ENCODE measurements at regions not wholly inside any gene's neighbourhood (a gene's known extent, or its start where the extent isn't known, plus 50 kb on each side); places are given as distances from the start of the nearest gene placed in this dataset.
"Not testable (repeated sequence)": the region's sequence is repeated elsewhere in the genome, so short reads cannot be mapped to it uniquely, and the experiment has no call there.

- no peak for DNase-seq
- ATAC-seq = no peak
- intact Hi-C loops (cut with DNase I) = no loop called here
Measured at GRCh38 chr13:80677227-80677626, 336.3 kb upstream of the SPRY2 start.

DNA sequence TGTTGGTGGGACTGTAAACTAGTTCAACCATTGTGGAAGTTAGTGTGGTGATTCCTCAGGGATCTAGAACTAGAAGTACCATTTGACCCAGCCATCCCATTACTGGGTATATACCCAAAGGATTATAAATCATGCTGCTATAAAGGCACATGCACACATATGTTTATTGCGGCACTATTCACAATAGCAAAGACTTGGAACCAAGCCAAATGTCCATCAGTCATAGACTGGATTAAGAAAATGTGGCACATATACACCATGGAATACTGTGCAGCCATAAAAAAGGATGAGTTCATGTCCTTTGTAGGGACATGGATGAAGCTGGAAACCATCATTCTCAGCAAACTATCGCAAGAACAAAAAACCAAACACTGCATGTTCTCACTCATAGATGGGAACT, 334.5 kb upstream of the SPRY2 start:
- ATAC-seq; DNase-seq; intact Hi-C loops (cut with DNase I): not testable (repeated sequence)

DNA sequence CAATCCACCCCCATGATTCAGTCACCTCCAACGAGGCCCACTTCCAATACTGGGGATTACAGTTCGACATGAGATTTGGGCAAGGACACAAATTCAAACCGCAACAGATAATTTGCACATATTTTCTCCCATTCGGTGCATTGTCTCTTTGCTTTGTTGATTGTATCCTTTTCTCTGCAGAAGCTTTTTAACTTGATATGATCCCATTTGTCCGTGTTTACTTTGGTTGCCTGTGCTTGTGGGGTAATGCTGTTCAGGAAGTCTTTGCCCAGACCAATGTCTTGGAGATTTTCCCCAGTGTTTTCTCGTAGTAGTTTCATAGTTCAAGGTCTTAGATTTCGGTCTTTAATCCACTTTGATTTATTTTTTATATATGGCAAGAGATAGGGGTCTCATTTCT, 330.8 kb upstream of the SPRY2 start:
- intact Hi-C loops (cut with DNase I) = no loop called here
- ATAC-seq = no peak

GRCh38 chr13:80669112-80669511, 328.2 kb upstream of the SPRY2 start:
- intact Hi-C loops (cut with DNase I) = no loop called here
- peak in 1 of 2 donors; percentile 82 for ATAC-seq
- DNase-seq = no peak

More for the DNA sequence above, 330.8 kb upstream of the SPRY2 start:
- DNase-seq = no peak

DNA sequence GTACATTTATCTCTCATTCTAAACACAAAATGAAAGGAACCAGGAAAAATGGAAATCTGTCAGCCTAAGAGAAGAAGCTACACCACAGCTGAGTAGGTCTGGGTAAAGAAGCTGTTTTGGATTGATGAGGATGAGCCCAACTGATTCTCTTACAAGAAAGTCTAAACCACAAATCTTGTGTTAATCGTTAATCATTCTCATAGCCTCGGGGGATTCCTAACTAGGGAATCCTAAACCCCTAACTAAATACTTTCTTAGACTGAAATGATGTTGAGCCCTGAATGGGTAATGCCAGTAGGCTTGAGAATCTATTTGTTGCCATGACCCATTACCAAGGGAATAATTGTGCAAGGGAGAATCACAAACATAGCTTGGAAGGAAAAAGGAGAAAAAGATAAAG, 327.5 kb upstream of the SPRY2 start:
- DNase-seq = no peak
- intact Hi-C loops (cut with DNase I) = no loop called here
- ATAC-seq = peak in 1 of 2 donors; percentile 47

DNA sequence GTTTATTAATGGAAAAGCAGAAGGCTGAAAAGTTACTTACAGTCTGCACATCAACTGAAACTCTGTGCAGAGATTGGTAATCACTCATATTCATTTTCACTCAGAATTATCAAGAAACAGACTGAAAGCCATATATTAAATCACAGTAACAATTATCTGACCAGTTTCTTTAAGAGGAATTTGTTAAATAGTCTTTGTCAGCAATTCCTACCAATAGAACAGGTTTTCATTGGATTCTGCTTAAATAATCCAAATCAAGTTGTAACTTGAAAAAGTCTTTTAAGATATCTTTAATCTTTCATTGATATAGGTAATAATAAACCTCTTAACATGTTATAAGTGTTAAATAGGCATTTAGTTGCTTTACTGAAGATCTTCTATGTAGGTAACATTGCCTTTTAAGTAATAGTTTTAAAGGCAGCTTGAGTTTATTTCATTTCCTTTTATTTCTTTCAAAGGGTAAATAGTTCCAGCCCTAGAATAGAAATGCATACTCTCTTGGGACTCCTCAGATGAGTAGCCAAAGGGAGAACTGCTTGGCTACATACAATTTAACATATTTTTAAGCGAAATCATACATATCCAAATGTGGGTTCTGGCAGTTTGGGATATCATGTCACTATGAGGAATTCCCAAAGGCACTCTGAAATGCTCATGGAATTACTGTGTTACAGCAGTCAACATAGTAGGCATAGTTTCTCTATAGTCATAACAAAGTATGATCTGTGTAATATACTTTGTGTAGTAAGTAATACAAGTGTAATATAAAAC, 326.0 kb upstream of the SPRY2 start:
- DNase-seq = no peak
- intact Hi-C loops (cut with DNase I) = no loop called here
- peak in 1 of 2 donors; percentile 31 for ATAC-seq

GRCh38 chr13:80665792-80666333, 324.9 kb upstream of the SPRY2 start:
- intact Hi-C loops (cut with DNase I) = no loop called here
- DNase-seq = no peak
- no peak for ATAC-seq

- DNase-seq (no peak), ATAC-seq (no peak)
- intact Hi-C loops (cut with DNase I) = no loop called here
Measured at GRCh38 chr13:80664950-80665349, 324.0 kb upstream of the SPRY2 start.

- ATAC-seq (no peak), DNase-seq (no peak)
- intact Hi-C loops (cut with DNase I) = no loop called here
Measured at GRCh38 chr13:80663788-80664187, 322.9 kb upstream of the SPRY2 start.

DNA sequence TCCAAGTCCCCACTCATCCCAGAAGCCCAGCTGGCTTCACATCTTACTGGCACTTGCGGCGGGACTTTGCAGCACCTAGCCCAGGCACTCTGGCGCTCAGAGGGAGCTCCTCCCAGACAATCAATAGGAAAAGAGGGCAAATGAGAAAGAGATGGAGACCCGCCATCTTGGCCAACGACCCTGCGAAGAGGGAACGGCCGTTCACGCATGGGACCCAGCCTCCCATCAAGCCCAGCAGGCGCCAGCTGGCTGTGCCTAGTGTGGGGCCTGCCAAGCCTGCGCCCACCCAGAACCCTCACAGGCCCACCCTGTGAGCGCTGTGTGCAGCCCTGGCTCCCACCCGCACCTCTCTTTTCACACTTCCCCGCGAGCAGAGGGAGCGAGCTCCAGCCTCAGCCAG, 317.8 kb upstream of the SPRY2 start:
- ATAC-seq (no peak), DNase-seq (no peak)
- intact Hi-C loops (cut with DNase I) = no loop called here

DNA sequence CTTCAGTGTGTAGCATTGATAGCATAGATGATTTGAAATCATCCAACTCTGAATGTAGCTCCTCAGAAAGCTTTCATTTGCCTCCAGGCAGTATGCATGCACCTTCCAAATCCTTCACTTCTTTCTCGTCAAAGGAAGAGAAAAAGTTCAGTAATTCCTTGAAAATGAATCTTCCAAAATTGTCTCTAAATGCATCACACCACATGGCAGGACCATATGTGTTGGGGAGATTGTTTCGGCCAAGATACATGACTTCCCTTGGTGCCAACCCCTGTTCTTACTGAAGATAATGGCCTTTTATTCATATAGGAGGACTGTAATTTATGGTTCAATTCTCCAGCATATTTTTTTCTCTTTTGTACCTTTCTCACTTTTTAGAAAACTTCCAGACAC, 315.6 kb upstream of the SPRY2 start:
- intact Hi-C loops (cut with DNase I) = no loop called here
- DNase-seq (no peak), ATAC-seq (no peak)

DNA sequence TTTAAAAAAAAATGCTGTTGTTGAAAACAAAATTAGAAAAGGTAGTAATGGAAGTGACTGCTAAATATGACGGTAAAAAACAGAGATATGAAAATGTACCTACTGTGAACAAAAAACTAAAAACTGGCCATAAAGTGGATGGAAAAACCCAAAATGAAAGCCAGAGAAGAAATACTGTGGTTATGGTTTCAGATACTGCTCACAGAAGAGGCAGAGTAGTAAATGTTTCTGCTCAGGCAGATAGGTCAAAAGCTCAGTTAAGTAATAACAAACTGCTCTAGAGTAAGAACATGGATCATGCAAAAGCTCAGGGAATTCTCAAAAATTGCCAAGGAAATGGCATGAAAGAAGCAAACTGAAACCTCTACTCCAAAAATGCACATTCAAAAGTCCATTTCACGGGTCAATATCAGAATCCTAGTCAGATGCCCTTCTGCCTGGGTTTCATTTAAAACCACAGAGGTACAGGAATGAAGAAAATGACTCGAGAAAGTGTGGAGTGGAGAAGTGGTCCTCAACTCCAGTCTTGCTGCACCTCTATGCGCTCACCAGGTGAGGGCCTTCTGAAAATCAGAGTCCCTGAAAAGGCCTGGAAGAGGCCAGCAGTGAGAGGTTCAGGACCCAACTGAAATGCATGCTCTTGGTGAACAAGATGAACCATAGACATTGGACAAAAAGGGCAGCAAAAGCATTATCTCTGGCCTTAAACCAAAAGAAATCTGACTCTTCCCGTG, 315.0 kb upstream of the SPRY2 start:
- no peak for DNase-seq
- no peak for ATAC-seq
- intact Hi-C loops (cut with DNase I) = no loop called here

GRCh38 chr13:80654638-80655249, 313.8 kb upstream of the SPRY2 start:
- DNase-seq = peak; percentile 18
- intact Hi-C loops (cut with DNase I) = no loop called here
- peak; percentile 41 to 70 for ATAC-seq

- ATAC-seq (no peak), DNase-seq (no peak)
- intact Hi-C loops (cut with DNase I) = no loop called here
Measured at GRCh38 chr13:80649274-80649673, 308.3 kb upstream of the SPRY2 start.

DNA sequence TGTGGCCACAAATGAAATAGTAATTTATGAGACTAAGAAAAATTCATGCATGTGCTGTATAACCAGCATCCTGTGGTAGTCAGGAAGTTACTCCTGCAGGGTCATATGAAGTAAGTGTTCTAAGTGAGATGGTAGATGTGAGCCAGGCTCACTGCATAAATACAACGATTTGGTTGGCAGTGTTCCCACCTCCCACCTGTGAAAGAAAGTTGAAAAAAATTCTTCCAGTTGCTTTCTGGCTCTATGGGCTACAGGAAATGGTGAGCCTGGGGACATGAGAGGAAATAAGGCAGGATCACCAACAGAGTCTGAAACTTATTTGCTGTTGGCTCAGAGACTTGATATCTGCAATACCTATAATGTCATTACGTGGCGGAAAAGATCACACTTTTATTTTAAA, 301.7 kb upstream of the SPRY2 start:
- intact Hi-C loops (cut with DNase I) = no loop called here
- ATAC-seq (no peak), DNase-seq (no peak)

- intact Hi-C loops (cut with DNase I) = no loop called here
- no peak for ATAC-seq
Measured at GRCh38 chr13:80633251-80633650, 292.3 kb upstream of the SPRY2 start.

DNA sequence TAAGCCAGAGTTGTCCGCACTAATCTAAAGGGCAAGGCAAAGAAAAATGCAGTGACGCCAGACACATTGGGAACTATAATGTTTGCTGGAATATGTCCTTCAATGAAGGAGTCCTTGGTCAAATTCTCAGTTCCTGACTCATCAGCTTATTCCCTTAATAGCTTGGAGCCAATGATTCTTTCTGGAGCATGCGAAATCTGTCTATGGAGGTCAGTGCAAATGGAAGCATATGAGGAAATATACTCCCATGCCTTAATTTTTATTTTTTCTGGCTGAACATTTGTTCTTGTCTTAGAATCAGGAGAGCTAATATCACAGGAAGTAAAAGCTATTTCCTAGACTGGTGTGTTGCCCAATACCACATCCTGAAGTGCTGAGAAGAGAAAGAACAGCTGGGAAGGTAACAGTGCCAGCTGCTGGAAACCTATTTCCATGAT, 289.8 kb upstream of the SPRY2 start:
- ATAC-seq = peak; percentile 94 to 95
- peak; percentile 20 for DNase-seq
- intact Hi-C loops (cut with DNase I) = no loop called here

More at GRCh38 chr13:80633251-80633650, 292.3 kb upstream of the SPRY2 start:
- DNase-seq = no peak

- DNase-seq (no peak), ATAC-seq (no peak)
- intact Hi-C loops (cut with DNase I) = no loop called here
Measured at GRCh38 chr13:80618781-80619180, 277.9 kb upstream of the SPRY2 start.

DNA sequence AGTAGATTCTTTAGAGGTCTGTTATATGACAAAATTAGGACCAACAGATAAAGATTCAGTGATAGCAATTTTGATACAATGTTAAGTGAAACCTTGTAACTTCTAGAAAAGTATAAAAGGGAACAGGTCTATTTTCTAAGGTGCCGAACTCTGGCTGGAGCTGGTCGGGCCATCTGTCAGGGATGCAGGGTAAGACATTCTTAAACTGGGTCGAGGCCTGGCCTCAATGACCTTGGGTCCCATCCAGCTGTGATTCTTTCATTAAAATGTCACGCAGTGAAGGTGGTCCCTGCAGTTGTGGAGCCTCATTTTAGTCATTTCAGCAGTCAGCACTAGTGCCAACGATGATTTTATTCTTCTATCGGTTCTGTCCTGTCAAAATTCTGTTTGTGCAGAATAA, 271.9 kb upstream of the SPRY2 start:
- ATAC-seq (no peak), DNase-seq (no peak)
- intact Hi-C loops (cut with DNase I) = no loop called here

DNA sequence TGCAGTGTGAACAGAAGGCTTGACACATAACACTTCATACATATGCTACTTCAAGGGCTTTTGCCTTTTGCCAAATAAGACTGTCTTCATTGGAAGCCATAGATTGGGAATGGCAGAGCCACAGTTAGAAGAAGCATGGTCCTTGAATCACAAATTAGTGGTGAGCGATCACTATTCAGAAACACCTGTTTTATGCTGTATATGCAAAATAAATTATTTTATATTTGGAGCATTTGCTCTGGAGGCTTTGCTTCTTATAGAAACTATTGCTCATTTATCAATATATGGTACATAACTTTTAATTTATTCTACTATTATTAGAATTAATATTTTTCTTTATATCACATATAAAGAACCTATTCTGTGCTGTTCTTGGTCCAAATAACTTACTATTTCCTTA, 270.4 kb upstream of the SPRY2 start:
- intact Hi-C loops (cut with DNase I) = no loop called here
- DNase-seq (no peak), ATAC-seq (no peak)
